HCT116 (cell line): ENCODE measurements at regions not wholly inside any gene's neighbourhood (a gene's known extent, or its start where the extent isn't known, plus 50 kb on each side); places are given as distances from the start of the nearest gene placed in this dataset.

ENCODE experiments used
- ATF3 ChIP-seq: IDR thresholded peaks from 2 replicates; pipeline ENCODE4 v1.6.1; 2012
- EZH2 ChIP-seq: fragments of 200-600 bp; sonication (generic); IDR thresholded peaks from 2 replicates; pipeline ENCODE4 v1.6.1; 2017; ENCODE audit warnings: antibody characterized with exemption, mixed run types
- SIN3A ChIP-seq: IDR thresholded peaks from 2 replicates; pipeline ENCODE4 v1.6.1; 2012; ENCODE audit warnings: low read depth
- TF ChIP-seq, protein P1 (sequence below), 3 experiments: fragments of 200-600 bp in 1 of 3; sonication (generic) in 1 of 3; IDR thresholded peaks in 2 of 3; conservative IDR thresholded peaks in 1 of 3; 2 replicates each; pipeline ENCODE4 v1.5.1; 2012 to 2017; ENCODE audit warnings: low read depth in 2 of 3, low read length in 2 of 3, antibody characterized with exemption in 1 of 3, borderline replicate concordance in 1 of 3, control low read depth in 1 of 3, mild to moderate bottlenecking in 1 of 3, mixed read lengths in 1 of 3, mixed run types in 1 of 3, moderate library complexity in 1 of 3; ENCODE audit not compliant: insufficient read depth in 1 of 3
- TF ChIP-seq, protein P2 (sequence below): IDR thresholded peaks from 2 replicates; pipeline ENCODE4 v1.6.1; 2012

DNA sequence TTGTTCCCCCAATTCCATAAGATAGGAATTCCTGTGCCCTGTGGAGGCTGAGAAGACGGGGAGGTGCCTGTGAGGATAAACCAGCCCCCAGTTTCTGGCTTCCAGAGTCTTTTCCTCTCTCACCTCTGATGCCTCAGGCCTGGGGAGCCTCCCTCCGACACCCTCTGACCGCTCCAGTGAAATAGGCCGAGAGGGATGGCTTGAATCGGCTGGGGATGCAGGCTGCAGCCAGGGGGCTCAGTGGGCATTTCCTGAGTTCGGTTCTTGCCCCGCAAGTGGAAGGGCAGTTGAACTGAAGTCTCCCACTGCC is 339.4 kb downstream of the SEC14L1 start:
- TF ChIP-seq, protein P1, sequence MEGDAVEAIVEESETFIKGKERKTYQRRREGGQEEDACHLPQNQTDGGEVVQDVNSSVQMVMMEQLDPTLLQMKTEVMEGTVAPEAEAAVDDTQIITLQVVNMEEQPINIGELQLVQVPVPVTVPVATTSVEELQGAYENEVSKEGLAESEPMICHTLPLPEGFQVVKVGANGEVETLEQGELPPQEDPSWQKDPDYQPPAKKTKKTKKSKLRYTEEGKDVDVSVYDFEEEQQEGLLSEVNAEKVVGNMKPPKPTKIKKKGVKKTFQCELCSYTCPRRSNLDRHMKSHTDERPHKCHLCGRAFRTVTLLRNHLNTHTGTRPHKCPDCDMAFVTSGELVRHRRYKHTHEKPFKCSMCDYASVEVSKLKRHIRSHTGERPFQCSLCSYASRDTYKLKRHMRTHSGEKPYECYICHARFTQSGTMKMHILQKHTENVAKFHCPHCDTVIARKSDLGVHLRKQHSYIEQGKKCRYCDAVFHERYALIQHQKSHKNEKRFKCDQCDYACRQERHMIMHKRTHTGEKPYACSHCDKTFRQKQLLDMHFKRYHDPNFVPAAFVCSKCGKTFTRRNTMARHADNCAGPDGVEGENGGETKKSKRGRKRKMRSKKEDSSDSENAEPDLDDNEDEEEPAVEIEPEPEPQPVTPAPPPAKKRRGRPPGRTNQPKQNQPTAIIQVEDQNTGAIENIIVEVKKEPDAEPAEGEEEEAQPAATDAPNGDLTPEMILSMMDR (IDR thresholded peaks at IDR 0.05 in 2 of 3, conservative IDR thresholded peaks at IDR 0.05 in 1 of 3; ENCODE audit: borderline replicate concordance in 1 of 3, insufficient read depth in 1 of 3, low read depth in 2 of 3, low read length in 2 of 3): no peak
- TF ChIP-seq, protein P2, sequence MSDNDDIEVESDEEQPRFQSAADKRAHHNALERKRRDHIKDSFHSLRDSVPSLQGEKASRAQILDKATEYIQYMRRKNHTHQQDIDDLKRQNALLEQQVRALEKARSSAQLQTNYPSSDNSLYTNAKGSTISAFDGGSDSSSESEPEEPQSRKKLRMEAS: no peak
- TF ChIP-seq EZH2: no peak
- TF ChIP-seq ATF3: no peak
- no peak for TF ChIP-seq SIN3A
